SK-N-SH treated with all-trans-retinoic acid at 6 μM for 48 hours (cell line): ENCODE measurements at regions not wholly inside any gene's neighbourhood (a gene's known extent, or its start where the extent isn't known, plus 50 kb on each side); places are given as distances from the start of the nearest gene placed in this dataset.

Experiments
- ARNTL ChIP-seq: fragments of 450-650 bp; formaldehyde crosslinking; IDR thresholded peaks from 2 replicates; pipeline ENCODE4 v1.5.0; 2020; ENCODE audit warnings: low read depth, mild to moderate bottlenecking, moderate library complexity, borderline replicate concordance
- BACH2 ChIP-seq: fragments of 250-450 bp; sonication (Bioruptor Pico); IDR thresholded peaks from 2 replicates; pipeline ENCODE4 v1.9.0; 2021; ENCODE audit warnings: mild to moderate bottlenecking, borderline replicate concordance
- PATZ1 ChIP-seq: fragments of 250-450 bp; sonication (Bioruptor Pico); IDR thresholded peaks from 2 replicates; pipeline ENCODE4 v1.8.0; 2020; ENCODE audit warnings: mild to moderate bottlenecking, moderate library complexity, borderline replicate concordance
- RARB ChIP-seq: fragments of 250-450 bp; sonication (Bioruptor Pico); IDR thresholded peaks from 2 replicates; pipeline ENCODE4 v1.8.0; 2021; ENCODE audit warnings: mild to moderate bottlenecking, moderate library complexity
- SNAI2 ChIP-seq: fragments of 250-450 bp; sonication (Bioruptor Pico); IDR thresholded peaks from 2 replicates; pipeline ENCODE4 v1.5.0; 2020; ENCODE audit warnings: mild to moderate bottlenecking, moderate library complexity
- TCF4 ChIP-seq: fragments of 250-450 bp; sonication (Bioruptor Pico); IDR thresholded peaks from 2 replicates; pipeline ENCODE4 v1.8.0; 2021; ENCODE audit warnings: mild to moderate bottlenecking, moderate library complexity, borderline replicate concordance
- TSHZ2 ChIP-seq: fragments of 250-450 bp; sonication (Bioruptor Pico); IDR thresholded peaks from 2 replicates; pipeline ENCODE4 v1.5.0; 2020; ENCODE audit warnings: mild to moderate bottlenecking, moderate library complexity
- ZC3H10 ChIP-seq: fragments of 250-450 bp; sonication (Bioruptor Pico); IDR thresholded peaks from 2 replicates; pipeline ENCODE4 v1.5.1; 2021; ENCODE audit warnings: mild to moderate bottlenecking, moderate library complexity
- ZFP3 ChIP-seq: fragments of 250-450 bp; sonication (Bioruptor Pico); IDR thresholded peaks from 2 replicates; pipeline ENCODE4 v1.5.0; 2020; ENCODE audit warnings: mild to moderate bottlenecking, moderate library complexity
- ZFP30 ChIP-seq: fragments of 450-650 bp; formaldehyde crosslinking; IDR thresholded peaks from 2 replicates; pipeline ENCODE4 v1.5.0; 2022; ENCODE audit warnings: mild to moderate bottlenecking, moderate library complexity
- ZNF565 ChIP-seq: fragments of 450-650 bp; formaldehyde crosslinking; conservative IDR thresholded peaks from 2 replicates; pipeline ENCODE4 v1.5.0; 2020; ENCODE audit warnings: low read depth, mild to moderate bottlenecking, moderate library complexity
- TF ChIP-seq, protein P1 (sequence below): fragments of 250-450 bp; sonication (Bioruptor Pico); IDR thresholded peaks from 2 replicates; pipeline ENCODE4 v1.8.0; 2021; ENCODE audit warnings: low read depth, mild to moderate bottlenecking, moderate library complexity, borderline replicate concordance

- no peak for TF ChIP-seq ZFP30 (CRISPR knock-in tag)
- TF ChIP-seq ARNTL: no peak
- no peak for TF ChIP-seq TSHZ2 (CRISPR knock-in tag)
- TF ChIP-seq ZC3H10 (CRISPR knock-in tag): no peak
- no peak for TF ChIP-seq ZFP3 (CRISPR knock-in tag)
- no peak for TF ChIP-seq TCF4 (CRISPR knock-in tag)
- TF ChIP-seq ZNF565: no peak
- no peak for TF ChIP-seq SNAI2 (CRISPR knock-in tag)
- no peak for TF ChIP-seq PATZ1 (CRISPR knock-in tag)
- TF ChIP-seq RARB (CRISPR knock-in tag): no peak
- no peak for TF ChIP-seq BACH2
- TF ChIP-seq, protein P1, sequence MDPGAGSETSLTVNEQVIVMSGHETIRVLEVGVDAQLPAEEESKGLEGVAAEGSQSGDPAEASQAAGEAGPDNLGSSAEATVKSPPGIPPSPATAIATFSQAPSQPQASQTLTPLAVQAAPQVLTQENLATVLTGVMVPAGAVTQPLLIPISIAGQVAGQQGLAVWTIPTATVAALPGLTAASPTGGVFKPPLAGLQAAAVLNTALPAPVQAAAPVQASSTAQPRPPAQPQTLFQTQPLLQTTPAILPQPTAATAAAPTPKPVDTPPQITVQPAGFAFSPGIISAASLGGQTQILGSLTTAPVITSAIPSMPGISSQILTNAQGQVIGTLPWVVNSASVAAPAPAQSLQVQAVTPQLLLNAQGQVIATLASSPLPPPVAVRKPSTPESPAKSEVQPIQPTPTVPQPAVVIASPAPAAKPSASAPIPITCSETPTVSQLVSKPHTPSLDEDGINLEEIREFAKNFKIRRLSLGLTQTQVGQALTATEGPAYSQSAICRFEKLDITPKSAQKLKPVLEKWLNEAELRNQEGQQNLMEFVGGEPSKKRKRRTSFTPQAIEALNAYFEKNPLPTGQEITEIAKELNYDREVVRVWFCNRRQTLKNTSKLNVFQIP (CRISPR knock-in tag): no peak
Observed at GRCh38 chr5:119694284-119694683, 64.9 kb downstream of the FAM170A start.
